ENCODE measurements at regions not wholly inside any gene's neighbourhood (a gene's known extent, or its start where the extent isn't known, plus 50 kb on each side); places are given as distances from the start of the nearest gene placed in this dataset.

- H3K4me3 ChIP-seq (ENCODE audit: low read length) = no peak overlapping the region
- TF ChIP-seq CTCF (conservative IDR thresholded peaks at IDR 0.05; ENCODE audit: low read depth, low read length) = no peak
- no peak for DNase-seq (ENCODE audit: low read depth)
Measured at GRCh38 chr4:57412259-57413054, 302.3 kb upstream of the IGFBP7 start.

GRCh38 chr4:57410331-57411052 lies 300.3 kb upstream of the IGFBP7 start:
- no peak overlapping the region for H3K4me3 ChIP-seq (ENCODE audit: low read length)
- no peak for TF ChIP-seq CTCF (conservative IDR thresholded peaks at IDR 0.05; ENCODE audit: low read depth, low read length)
- no peak for DNase-seq (ENCODE audit: low read depth)

GRCh38 chr4:57405359-57405758 lies 295.2 kb upstream of the IGFBP7 start:
- H3K4me3 ChIP-seq (ENCODE audit: low read length) = no peak overlapping the region
- no peak for TF ChIP-seq CTCF (conservative IDR thresholded peaks at IDR 0.05; ENCODE audit: low read depth, low read length)
- no peak for DNase-seq (ENCODE audit: low read depth)

GRCh38 chr4:57404483-57404882 lies 294.3 kb upstream of the IGFBP7 start:
- H3K4me3 ChIP-seq (ENCODE audit: low read length) = no peak overlapping the region
- TF ChIP-seq CTCF (conservative IDR thresholded peaks at IDR 0.05; ENCODE audit: low read depth, low read length) = no peak
- no peak for DNase-seq (ENCODE audit: low read depth)

GRCh38 chr4:57403591-57403990 lies 293.4 kb upstream of the IGFBP7 start:
- no peak for DNase-seq (ENCODE audit: low read depth)
- no peak for TF ChIP-seq CTCF (conservative IDR thresholded peaks at IDR 0.05; ENCODE audit: low read depth, low read length)
- no peak overlapping the region for H3K4me3 ChIP-seq (ENCODE audit: low read length)

- no peak for TF ChIP-seq CTCF (conservative IDR thresholded peaks at IDR 0.05; ENCODE audit: low read depth, low read length)
- no peak overlapping the region for H3K4me3 ChIP-seq (ENCODE audit: low read length)
- no peak for DNase-seq (ENCODE audit: low read depth)
Measured at GRCh38 chr4:57401586-57401985, 291.4 kb upstream of the IGFBP7 start.

- H3K4me3 ChIP-seq (ENCODE audit: low read length) = no peak overlapping the region
- TF ChIP-seq CTCF (conservative IDR thresholded peaks at IDR 0.05; ENCODE audit: low read depth, low read length) = no peak
- DNase-seq (ENCODE audit: low read depth) = no peak
Measured at GRCh38 chr4:57378766-57379165, 268.6 kb upstream of the IGFBP7 start.
